ENCODE measurements at regions not wholly inside any gene's neighbourhood (a gene's known extent, or its start where the extent isn't known, plus 50 kb on each side); places are given as distances from the start of the nearest gene placed in this dataset.

- H3K4me3 Mint-ChIP-seq = no peak overlapping the region
- H3K4me1 Mint-ChIP-seq (ENCODE audit: low read depth) = no peaks in the 10 kb centered on the region
- no peak overlapping the region for H3K27ac Mint-ChIP-seq
- H3K27me3 Mint-ChIP-seq = peaks cover 5% of the 10 kb centered on the region
- DNase-seq = no peak
- H3K36me3 Mint-ChIP-seq = no peaks in the 10 kb centered on the region
- intact Hi-C loops (cut with micrococcal nuclease) = no loop called here
- ChIA-PET POLR2A (no interaction called here), CTCF (no interaction called here)
- no peaks in the 10 kb centered on the region for H3K9me3 Mint-ChIP-seq
Measured at GRCh38 chr15:58276924-58277323, 138.7 kb downstream of the AQP9 start.

GRCh38 chr15:58277333-58277732 is 139.2 kb downstream of the AQP9 start:
- Mint-ChIP-seq H3K36me3 (no peaks in the 10 kb centered on the region), H3K4me1 (ENCODE audit: low read depth) (no peaks in the 10 kb centered on the region), H3K9me3 (no peaks in the 10 kb centered on the region), H3K27ac (no peak overlapping the region), H3K4me3 (no peak overlapping the region), H3K27me3 (peaks cover 5% of the 10 kb centered on the region)
- POLR2A ChIA-PET = no interaction called here
- no peak for DNase-seq
- intact Hi-C loops (cut with micrococcal nuclease) = no loop called here
- CTCF ChIA-PET = no interaction called here

- intact Hi-C loops (cut with micrococcal nuclease) = no loop called here
- Mint-ChIP-seq H3K4me3 (no peak overlapping the region), H3K27ac (no peak overlapping the region), H3K9me3 (no peaks in the 10 kb centered on the region), H3K4me1 (ENCODE audit: low read depth) (no peaks in the 10 kb centered on the region), H3K27me3 (peaks cover 5% of the 10 kb centered on the region), H3K36me3 (no peaks in the 10 kb centered on the region)
- DNase-seq = no peak
- POLR2A ChIA-PET = no interaction called here
- CTCF ChIA-PET = interaction anchor here (0.6 kb wide), 1 partner anchor 1453 kb away, joined by 3 read pairs; no protein-coding TSS in a partner anchor
Measured at GRCh38 chr15:58279106-58279505, 140.9 kb downstream of the AQP9 start.

GRCh38 chr15:58279654-58280053 is 141.5 kb downstream of the AQP9 start:
- DNase-seq = no peak
- CTCF ChIA-PET = no interaction called here
- no peaks in the 10 kb centered on the region for H3K9me3 Mint-ChIP-seq
- intact Hi-C loops (cut with micrococcal nuclease) = no loop called here
- no peaks in the 10 kb centered on the region for H3K36me3 Mint-ChIP-seq
- no peak overlapping the region for H3K27ac Mint-ChIP-seq
- POLR2A ChIA-PET = no interaction called here
- no peaks in the 10 kb centered on the region for H3K4me1 Mint-ChIP-seq (ENCODE audit: low read depth)
- no peak overlapping the region for H3K4me3 Mint-ChIP-seq
- peaks cover 5% of the 10 kb centered on the region for H3K27me3 Mint-ChIP-seq

DNA sequence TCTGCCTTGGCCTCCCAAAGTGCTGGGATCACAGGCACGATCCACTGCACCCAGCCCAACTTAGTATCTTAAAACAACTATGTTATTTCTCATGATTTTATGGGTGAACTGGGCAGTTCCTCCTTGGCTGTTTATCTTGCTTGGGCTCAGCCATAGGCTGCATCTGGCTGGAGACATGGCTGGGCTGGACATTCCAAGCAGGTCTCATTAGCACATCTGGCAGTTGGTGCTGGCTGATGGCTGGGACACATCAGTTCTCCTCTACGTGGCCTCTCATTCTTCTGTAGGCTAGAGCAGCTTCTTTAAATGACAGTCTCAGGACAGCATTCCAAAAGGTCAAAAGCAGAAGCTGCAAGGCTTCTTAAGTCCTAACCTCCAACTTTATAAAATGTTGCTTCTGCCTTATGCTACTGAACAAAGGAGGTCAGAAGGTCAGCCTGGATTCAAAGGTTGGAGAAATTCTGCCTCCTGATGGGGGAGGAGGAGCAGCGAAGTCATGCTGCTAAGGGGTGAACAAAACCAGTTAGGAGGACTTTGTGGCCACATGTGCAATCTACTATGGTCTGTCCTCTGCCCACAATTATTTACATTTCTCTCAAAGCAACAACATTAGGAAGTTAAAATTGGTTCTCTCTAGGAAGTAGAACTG is 144.0 kb downstream of the AQP9 start:
- intact Hi-C loops (cut with micrococcal nuclease) = no loop called here
- H3K27ac Mint-ChIP-seq = no peak overlapping the region
- H3K4me1 Mint-ChIP-seq (ENCODE audit: low read depth) = no peaks in the 10 kb centered on the region
- H3K27me3 Mint-ChIP-seq = peaks cover 4% of the 10 kb centered on the region
- no peaks in the 10 kb centered on the region for H3K36me3 Mint-ChIP-seq
- POLR2A ChIA-PET = no interaction called here
- no peaks in the 10 kb centered on the region for H3K9me3 Mint-ChIP-seq
- no peak overlapping the region for H3K4me3 Mint-ChIP-seq
- no peak for DNase-seq
- CTCF ChIA-PET = no interaction called here

- no peak overlapping the region for H3K27ac Mint-ChIP-seq
- no peak overlapping the region for H3K4me3 Mint-ChIP-seq
- no peaks in the 10 kb centered on the region for H3K9me3 Mint-ChIP-seq
- H3K27me3 Mint-ChIP-seq = peaks cover 2% of the 10 kb centered on the region
- no peaks in the 10 kb centered on the region for H3K4me1 Mint-ChIP-seq (ENCODE audit: low read depth)
- ChIA-PET CTCF (no interaction called here), POLR2A (no interaction called here)
- intact Hi-C loops (cut with micrococcal nuclease) = no loop called here
- no peaks in the 10 kb centered on the region for H3K36me3 Mint-ChIP-seq
- DNase-seq = no peak
Measured at GRCh38 chr15:58283302-58283701, 145.1 kb downstream of the AQP9 start.

- intact Hi-C loops (cut with micrococcal nuclease) = no loop called here
- H3K27ac Mint-ChIP-seq = no peak overlapping the region
- ChIA-PET CTCF (no interaction called here), POLR2A (no interaction called here)
- no peaks in the 10 kb centered on the region for H3K9me3 Mint-ChIP-seq
- no peaks in the 10 kb centered on the region for H3K36me3 Mint-ChIP-seq
- DNase-seq = no peak
- H3K4me3 Mint-ChIP-seq = no peak overlapping the region
- H3K4me1 Mint-ChIP-seq (ENCODE audit: low read depth) = no peaks in the 10 kb centered on the region
- H3K27me3 Mint-ChIP-seq = peaks cover 2% of the 10 kb centered on the region
Measured at GRCh38 chr15:58284293-58284692, 146.1 kb downstream of the AQP9 start.

- intact Hi-C loops (cut with micrococcal nuclease) = no loop called here
- no peaks in the 10 kb centered on the region for H3K27me3 Mint-ChIP-seq
- DNase-seq = no peak
- H3K9me3 Mint-ChIP-seq = no peaks in the 10 kb centered on the region
- ChIA-PET POLR2A (no interaction called here), CTCF (no interaction called here)
- no peak overlapping the region for H3K27ac Mint-ChIP-seq
- no peaks in the 10 kb centered on the region for H3K4me1 Mint-ChIP-seq (ENCODE audit: low read depth)
- no peaks in the 10 kb centered on the region for H3K36me3 Mint-ChIP-seq
- H3K4me3 Mint-ChIP-seq = no peak overlapping the region
Measured at GRCh38 chr15:58285212-58285920, 146.4 kb upstream of the LIPC start.

DNA sequence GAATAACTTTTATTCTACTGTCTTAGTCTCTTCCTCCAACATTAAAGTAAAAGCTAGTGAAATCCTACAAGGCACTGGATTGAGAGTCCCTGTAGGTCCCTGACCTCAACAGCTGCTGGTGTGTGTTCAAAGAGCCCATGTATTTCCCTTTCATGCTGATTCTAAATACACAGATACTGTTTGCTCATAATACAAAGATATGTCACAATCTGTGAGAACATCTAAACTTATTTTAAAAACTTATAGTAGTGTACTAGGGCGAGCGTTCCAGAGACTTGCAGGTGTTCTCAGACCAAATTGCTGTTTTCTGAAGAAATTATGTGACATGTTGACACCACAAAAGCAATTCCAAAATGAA is 145.9 kb upstream of the LIPC start:
- ChIA-PET POLR2A (interaction anchor here (0.5 kb wide), 1 partner anchor 33 kb away, joined by 3 read pairs; no protein-coding TSS in a partner anchor), CTCF (no interaction called here)
- H3K27me3 Mint-ChIP-seq = no peaks in the 10 kb centered on the region
- intact Hi-C loops (cut with micrococcal nuclease) = no loop called here
- H3K4me1 Mint-ChIP-seq (ENCODE audit: low read depth) = peaks cover 4% of the 10 kb centered on the region
- no peak overlapping the region for H3K27ac Mint-ChIP-seq
- H3K9me3 Mint-ChIP-seq = no peaks in the 10 kb centered on the region
- DNase-seq = no peak
- H3K36me3 Mint-ChIP-seq = no peaks in the 10 kb centered on the region
- no peak overlapping the region for H3K4me3 Mint-ChIP-seq

GRCh38 chr15:58286523-58286922 is 145.3 kb upstream of the LIPC start:
- H3K27me3 Mint-ChIP-seq = no peaks in the 10 kb centered on the region
- CTCF ChIA-PET = no interaction called here

GRCh38 chr15:58287891-58288290 is 143.9 kb upstream of the LIPC start:
- ChIA-PET CTCF (interaction anchor here (0.5 kb wide), 1 partner anchor 427 kb away, joined by 3 read pairs; no protein-coding TSS in a partner anchor), POLR2A (no interaction called here)
- H3K4me3 Mint-ChIP-seq = no peak overlapping the region
- no peak for DNase-seq
- intact Hi-C loops (cut with micrococcal nuclease) = no loop called here
- H3K4me1 Mint-ChIP-seq (ENCODE audit: low read depth) = peaks cover 15% of the 10 kb centered on the region
- H3K9me3 Mint-ChIP-seq = no peaks in the 10 kb centered on the region
- no peaks in the 10 kb centered on the region for H3K27me3 Mint-ChIP-seq
- H3K36me3 Mint-ChIP-seq = no peaks in the 10 kb centered on the region
- H3K27ac Mint-ChIP-seq = no peak overlapping the region

More at GRCh38 chr15:58286523-58286922, 145.3 kb upstream of the LIPC start:
- no peak for DNase-seq
- no peaks in the 10 kb centered on the region for H3K9me3 Mint-ChIP-seq
- intact Hi-C loops (cut with micrococcal nuclease) = no loop called here
- peaks cover 4% of the 10 kb centered on the region for H3K4me1 Mint-ChIP-seq (ENCODE audit: low read depth)
- POLR2A ChIA-PET = interaction anchor here (0.5 kb wide), 1 partner anchor 32 kb away, joined by 3 read pairs; no protein-coding TSS in a partner anchor
- no peaks in the 10 kb centered on the region for H3K36me3 Mint-ChIP-seq
- H3K27ac Mint-ChIP-seq = no peak overlapping the region
- no peak overlapping the region for H3K4me3 Mint-ChIP-seq

DNA sequence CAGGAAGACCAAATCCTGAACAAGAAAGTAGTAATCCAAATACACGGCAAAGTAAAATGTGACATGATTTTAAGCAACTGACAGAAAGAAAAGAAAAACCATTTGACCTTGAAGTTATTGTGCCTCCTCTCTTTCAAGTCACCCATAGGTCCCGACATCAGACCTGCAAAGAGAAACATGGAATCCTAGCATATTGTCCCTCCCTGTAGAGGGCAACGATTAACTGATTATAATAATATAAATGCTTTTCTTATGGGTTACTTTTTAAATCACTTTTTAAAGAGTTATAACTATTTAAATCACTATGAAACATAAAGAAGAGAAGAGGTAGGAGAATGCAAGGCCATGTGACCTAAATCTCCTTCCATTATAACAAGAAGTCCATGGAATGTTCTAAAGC is 143.2 kb upstream of the LIPC start:
- Mint-ChIP-seq H3K9me3 (no peaks in the 10 kb centered on the region), H3K36me3 (no peaks in the 10 kb centered on the region), H3K4me1 (ENCODE audit: low read depth) (peaks cover 15% of the 10 kb centered on the region), H3K27me3 (no peaks in the 10 kb centered on the region), H3K27ac (no peak overlapping the region), H3K4me3 (no peak overlapping the region)
- DNase-seq = no peak
- ChIA-PET CTCF (interaction anchor here (0.5 kb wide), 1 partner anchor 427 kb away, joined by 3 read pairs; no protein-coding TSS in a partner anchor), POLR2A (no interaction called here)
- intact Hi-C loops (cut with micrococcal nuclease) = no loop called here

DNA sequence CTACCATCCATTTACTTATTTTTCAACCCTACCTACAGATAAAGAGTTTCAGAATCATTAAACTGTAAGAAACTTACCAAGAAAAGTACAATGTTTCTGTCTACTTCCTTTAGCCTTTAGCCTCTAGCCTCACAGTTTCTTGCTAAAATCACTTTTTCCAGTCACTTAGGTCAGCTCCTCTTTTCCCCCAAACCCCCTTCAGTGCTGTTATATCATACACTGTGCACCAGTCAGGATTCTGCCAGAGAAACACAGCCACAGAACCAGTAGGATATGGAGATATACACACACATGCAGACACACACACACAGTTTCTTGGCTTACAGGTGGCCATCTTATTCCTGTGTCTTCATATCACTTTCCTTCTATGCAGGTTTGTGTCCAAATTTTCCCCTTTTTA is 139.9 kb upstream of the LIPC start:
- CTCF ChIA-PET = no interaction called here
- Mint-ChIP-seq H3K9me3 (peaks cover 3% of the 10 kb centered on the region), H3K4me1 (ENCODE audit: low read depth) (peaks cover 15% of the 10 kb centered on the region), H3K36me3 (peaks cover 2% of the 10 kb centered on the region), H3K4me3 (no peak overlapping the region), H3K27ac (no peak overlapping the region), H3K27me3 (peaks cover 1% of the 10 kb centered on the region)
- intact Hi-C loops (cut with micrococcal nuclease) = no loop called here
- POLR2A ChIA-PET = no interaction called here
- DNase-seq = no peak

Data from activated CD4-positive, alpha-beta memory T cell treated with anti-CD3 and anti-CD28 coated beads for 36 hours (primary cell).